ENCODE measurements at regions not wholly inside any gene's neighbourhood (a gene's known extent, or its start where the extent isn't known, plus 50 kb on each side); places are given as distances from the start of the nearest gene placed in this dataset.

- no peaks in the 10 kb centered on the region for H3K27me3 ChIP-seq
- no peak overlapping the region for H3K4me3 ChIP-seq
- H3K4me1 ChIP-seq (ENCODE audit: insufficient read depth): no peaks in the 10 kb centered on the region
- no peak overlapping the region for H3K27ac ChIP-seq
- intact Hi-C loops (cut with DNase I): no loop called here
- no peaks in the 10 kb centered on the region for H3K9me3 ChIP-seq
- DNase-seq: no peak
- 35 to 51% (median 43%) methylated on average over 2 of the region's 2 CpGs for WGBS, 3 donors
- TF ChIP-seq POLR2A (IDR thresholded peaks at IDR 0.05): no peak
- TF ChIP-seq CTCF (IDR thresholded peaks at IDR 0.05): no peak
- TF ChIP-seq EP300 (IDR thresholded peaks at IDR 0.05): no peak
- H3K36me3 ChIP-seq: no peaks in the 10 kb centered on the region
Measured at GRCh38 chr1:241447031-241447644, 72.4 kb downstream of the FH start.

- no peak for DNase-seq
- no peaks in the 10 kb centered on the region for H3K4me1 ChIP-seq (ENCODE audit: insufficient read depth)
- no peaks in the 10 kb centered on the region for H3K36me3 ChIP-seq
- TF ChIP-seq EP300 (IDR thresholded peaks at IDR 0.05): no peak
- TF ChIP-seq CTCF (IDR thresholded peaks at IDR 0.05): no peak
- TF ChIP-seq POLR2A (IDR thresholded peaks at IDR 0.05): no peak
- no peaks in the 10 kb centered on the region for H3K9me3 ChIP-seq
- WGBS, 3 donors: 9 to 32% (median 21%) methylated on average over 3 of the region's 3 CpGs
- H3K4me3 ChIP-seq: no peak overlapping the region
- intact Hi-C loops (cut with DNase I): no loop called here
- no peaks in the 10 kb centered on the region for H3K27me3 ChIP-seq
- no peak overlapping the region for H3K27ac ChIP-seq
Measured at GRCh38 chr1:241444836-241445235, 74.7 kb downstream of the FH start.

GRCh38 chr1:241443561-241443960 lies 76.0 kb downstream of the FH start:
- intact Hi-C loops (cut with DNase I): no loop called here
- Histone ChIP-seq H3K36me3 (no peaks in the 10 kb centered on the region), H3K27ac (no peak overlapping the region), H3K4me3 (no peak overlapping the region), H3K4me1 (ENCODE audit: insufficient read depth) (no peaks in the 10 kb centered on the region), H3K9me3 (no peaks in the 10 kb centered on the region), H3K27me3 (no peaks in the 10 kb centered on the region)
- no peak for DNase-seq
- no peak for TF ChIP-seq CTCF (IDR thresholded peaks at IDR 0.05)
- no peak for TF ChIP-seq EP300 (IDR thresholded peaks at IDR 0.05)
- no peak for TF ChIP-seq POLR2A (IDR thresholded peaks at IDR 0.05)
- WGBS, 3 donors: 81 to 92% (median 89%) methylated on average over 2 of the region's 2 CpGs

DNA sequence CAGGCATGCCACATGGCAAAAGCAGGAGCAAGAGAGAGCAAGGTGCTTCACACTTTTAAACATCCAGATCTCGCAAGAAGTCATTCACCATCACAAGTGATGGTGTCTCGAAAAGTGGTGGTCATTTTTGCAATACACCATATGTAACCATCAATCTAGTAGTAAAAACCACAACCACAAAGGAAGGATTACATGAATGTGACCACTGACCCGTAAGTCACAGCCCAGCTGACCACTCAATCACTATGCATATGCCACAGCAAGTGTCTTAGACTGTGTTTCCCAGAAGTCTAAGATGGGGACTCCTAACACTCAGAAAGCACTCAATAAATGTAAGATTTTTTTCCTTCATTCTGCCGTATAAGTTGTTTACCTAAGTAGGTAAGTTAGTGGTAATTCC lies 76.9 kb downstream of the FH start:
- H3K4me1 ChIP-seq (ENCODE audit: insufficient read depth): no peaks in the 10 kb centered on the region
- DNase-seq: no peak

More for the DNA sequence above, 76.9 kb downstream of the FH start:
- no peak for TF ChIP-seq POLR2A (IDR thresholded peaks at IDR 0.05)
- TF ChIP-seq CTCF (IDR thresholded peaks at IDR 0.05): no peak
- TF ChIP-seq EP300 (IDR thresholded peaks at IDR 0.05): no peak
- intact Hi-C loops (cut with DNase I): no loop called here
- H3K4me3 ChIP-seq: no peak overlapping the region
- 86 to 88% (median 86%) methylated on average over 4 of the region's 4 CpGs for WGBS, 3 donors
- H3K27ac ChIP-seq: no peak overlapping the region
- H3K27me3 ChIP-seq: no peaks in the 10 kb centered on the region
- H3K9me3 ChIP-seq: no peaks in the 10 kb centered on the region
- no peaks in the 10 kb centered on the region for H3K36me3 ChIP-seq
